IMR-90 (cell line): ENCODE measurements at regions not wholly inside any gene's neighbourhood (a gene's known extent, or its start where the extent isn't known, plus 50 kb on each side); places are given as distances from the start of the nearest gene placed in this dataset.

Source experiments
- MAFK ChIP-seq: IDR thresholded peaks from 2 replicates; pipeline ENCODE4 v1.6.1; 2012; ENCODE audit warnings: low read depth, low read length, improper control_type of control experiment
- POLR2A ChIP-seq: IDR thresholded peaks from 2 replicates; pipeline ENCODE4 v1.6.1; 2012; ENCODE audit warnings: mild to moderate bottlenecking, low read depth, low read length
- RAD21 ChIP-seq: IDR thresholded peaks from 2 replicates; pipeline ENCODE4 v1.6.1; 2012; ENCODE audit warnings: low read length, improper control_type of control experiment
- TF ChIP-seq, protein P1 (sequence below): conservative IDR thresholded peaks from 2 replicates; pipeline ENCODE4 v1.5.1; 2012; ENCODE audit warnings: mild to moderate bottlenecking, low read depth, low read length, improper control_type of control experiment

DNA sequence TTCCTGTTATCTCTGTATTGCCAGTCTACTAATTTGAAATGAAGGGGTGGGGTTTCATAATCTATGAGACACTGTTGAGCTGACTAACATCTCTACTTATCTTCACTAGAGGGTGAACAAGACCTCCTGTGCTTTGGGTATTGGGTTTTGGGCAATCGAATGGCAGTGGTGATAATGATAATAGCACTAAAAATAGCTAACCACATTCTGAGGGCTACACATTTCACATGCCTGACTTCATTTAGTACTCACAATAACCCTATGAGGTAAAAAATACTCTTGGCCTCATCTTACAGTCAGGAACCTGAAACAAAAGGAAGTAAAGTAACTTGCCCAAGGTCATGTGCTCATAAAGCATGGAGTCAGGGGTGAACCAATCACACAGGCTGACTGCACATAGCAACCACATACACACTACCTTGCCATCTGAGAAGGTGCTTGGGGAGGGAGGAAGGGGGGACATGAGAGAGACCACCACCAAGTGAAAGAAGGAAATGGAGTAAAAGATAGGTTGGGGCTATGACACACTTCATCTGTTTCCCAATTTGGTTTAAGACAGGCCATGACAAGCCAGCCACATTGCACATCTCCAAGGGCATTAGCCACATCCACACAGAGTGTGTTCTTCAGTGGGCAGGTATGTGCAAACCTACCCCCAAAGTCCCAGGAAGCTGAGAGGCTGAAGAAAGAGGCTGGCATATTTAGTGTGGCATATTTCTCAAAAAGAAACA lies 387.6 kb upstream of the DDI1 start:
- TF ChIP-seq, protein P1, sequence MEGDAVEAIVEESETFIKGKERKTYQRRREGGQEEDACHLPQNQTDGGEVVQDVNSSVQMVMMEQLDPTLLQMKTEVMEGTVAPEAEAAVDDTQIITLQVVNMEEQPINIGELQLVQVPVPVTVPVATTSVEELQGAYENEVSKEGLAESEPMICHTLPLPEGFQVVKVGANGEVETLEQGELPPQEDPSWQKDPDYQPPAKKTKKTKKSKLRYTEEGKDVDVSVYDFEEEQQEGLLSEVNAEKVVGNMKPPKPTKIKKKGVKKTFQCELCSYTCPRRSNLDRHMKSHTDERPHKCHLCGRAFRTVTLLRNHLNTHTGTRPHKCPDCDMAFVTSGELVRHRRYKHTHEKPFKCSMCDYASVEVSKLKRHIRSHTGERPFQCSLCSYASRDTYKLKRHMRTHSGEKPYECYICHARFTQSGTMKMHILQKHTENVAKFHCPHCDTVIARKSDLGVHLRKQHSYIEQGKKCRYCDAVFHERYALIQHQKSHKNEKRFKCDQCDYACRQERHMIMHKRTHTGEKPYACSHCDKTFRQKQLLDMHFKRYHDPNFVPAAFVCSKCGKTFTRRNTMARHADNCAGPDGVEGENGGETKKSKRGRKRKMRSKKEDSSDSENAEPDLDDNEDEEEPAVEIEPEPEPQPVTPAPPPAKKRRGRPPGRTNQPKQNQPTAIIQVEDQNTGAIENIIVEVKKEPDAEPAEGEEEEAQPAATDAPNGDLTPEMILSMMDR, result no peak
- no peak for TF ChIP-seq POLR2A
- TF ChIP-seq MAFK, result no peak
- TF ChIP-seq RAD21, result no peak
